IMR-90 (cell line): ENCODE measurements at regions not wholly inside any gene's neighbourhood (a gene's known extent, or its start where the extent isn't known, plus 50 kb on each side); places are given as distances from the start of the nearest gene placed in this dataset.

Experiments
- CEBPB ChIP-seq: IDR thresholded peaks from 2 replicates; pipeline ENCODE4 v1.6.1; 2012; ENCODE audit warnings: low read depth, low read length, improper control_type of control experiment
- POLR2A ChIP-seq: IDR thresholded peaks from 2 replicates; pipeline ENCODE4 v1.6.1; 2012; ENCODE audit warnings: mild to moderate bottlenecking, low read depth, low read length
- RFX5 ChIP-seq: IDR thresholded peaks from 2 replicates; pipeline ENCODE4 v1.8.0; 2012; ENCODE audit warnings: low read depth, mild to moderate bottlenecking, low read length, moderate library complexity
- TF ChIP-seq, protein P1 (sequence below): conservative IDR thresholded peaks from 2 replicates; pipeline ENCODE4 v1.5.1; 2012; ENCODE audit warnings: mild to moderate bottlenecking, low read depth, low read length, improper control_type of control experiment
- TF ChIP-seq, protein P2 (sequence below): fragments of 150-350 bp; IDR thresholded peaks from 2 replicates; pipeline ENCODE4 v1.6.1; 2016; ENCODE audit warnings: low read depth, mild to moderate bottlenecking, low read length, moderate library complexity, borderline replicate concordance

- TF ChIP-seq, protein P1, sequence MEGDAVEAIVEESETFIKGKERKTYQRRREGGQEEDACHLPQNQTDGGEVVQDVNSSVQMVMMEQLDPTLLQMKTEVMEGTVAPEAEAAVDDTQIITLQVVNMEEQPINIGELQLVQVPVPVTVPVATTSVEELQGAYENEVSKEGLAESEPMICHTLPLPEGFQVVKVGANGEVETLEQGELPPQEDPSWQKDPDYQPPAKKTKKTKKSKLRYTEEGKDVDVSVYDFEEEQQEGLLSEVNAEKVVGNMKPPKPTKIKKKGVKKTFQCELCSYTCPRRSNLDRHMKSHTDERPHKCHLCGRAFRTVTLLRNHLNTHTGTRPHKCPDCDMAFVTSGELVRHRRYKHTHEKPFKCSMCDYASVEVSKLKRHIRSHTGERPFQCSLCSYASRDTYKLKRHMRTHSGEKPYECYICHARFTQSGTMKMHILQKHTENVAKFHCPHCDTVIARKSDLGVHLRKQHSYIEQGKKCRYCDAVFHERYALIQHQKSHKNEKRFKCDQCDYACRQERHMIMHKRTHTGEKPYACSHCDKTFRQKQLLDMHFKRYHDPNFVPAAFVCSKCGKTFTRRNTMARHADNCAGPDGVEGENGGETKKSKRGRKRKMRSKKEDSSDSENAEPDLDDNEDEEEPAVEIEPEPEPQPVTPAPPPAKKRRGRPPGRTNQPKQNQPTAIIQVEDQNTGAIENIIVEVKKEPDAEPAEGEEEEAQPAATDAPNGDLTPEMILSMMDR, result no peak
- TF ChIP-seq CEBPB (no peak), RFX5 (no peak), POLR2A (no peak)
- TF ChIP-seq, protein P2, sequence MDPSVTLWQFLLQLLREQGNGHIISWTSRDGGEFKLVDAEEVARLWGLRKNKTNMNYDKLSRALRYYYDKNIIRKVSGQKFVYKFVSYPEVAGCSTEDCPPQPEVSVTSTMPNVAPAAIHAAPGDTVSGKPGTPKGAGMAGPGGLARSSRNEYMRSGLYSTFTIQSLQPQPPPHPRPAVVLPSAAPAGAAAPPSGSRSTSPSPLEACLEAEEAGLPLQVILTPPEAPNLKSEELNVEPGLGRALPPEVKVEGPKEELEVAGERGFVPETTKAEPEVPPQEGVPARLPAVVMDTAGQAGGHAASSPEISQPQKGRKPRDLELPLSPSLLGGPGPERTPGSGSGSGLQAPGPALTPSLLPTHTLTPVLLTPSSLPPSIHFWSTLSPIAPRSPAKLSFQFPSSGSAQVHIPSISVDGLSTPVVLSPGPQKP, result no peak
Measured at GRCh38 chrX:131617182-131617581, 73.3 kb downstream of the OR13H1 start.
